ENCODE measurements at regions not wholly inside any gene's neighbourhood (a gene's known extent, or its start where the extent isn't known, plus 50 kb on each side); places are given as distances from the start of the nearest gene placed in this dataset.
"Not testable (repeated sequence)": the region's sequence is repeated elsewhere in the genome, so short reads cannot be mapped to it uniquely, and the experiment has no call there.

DNA sequence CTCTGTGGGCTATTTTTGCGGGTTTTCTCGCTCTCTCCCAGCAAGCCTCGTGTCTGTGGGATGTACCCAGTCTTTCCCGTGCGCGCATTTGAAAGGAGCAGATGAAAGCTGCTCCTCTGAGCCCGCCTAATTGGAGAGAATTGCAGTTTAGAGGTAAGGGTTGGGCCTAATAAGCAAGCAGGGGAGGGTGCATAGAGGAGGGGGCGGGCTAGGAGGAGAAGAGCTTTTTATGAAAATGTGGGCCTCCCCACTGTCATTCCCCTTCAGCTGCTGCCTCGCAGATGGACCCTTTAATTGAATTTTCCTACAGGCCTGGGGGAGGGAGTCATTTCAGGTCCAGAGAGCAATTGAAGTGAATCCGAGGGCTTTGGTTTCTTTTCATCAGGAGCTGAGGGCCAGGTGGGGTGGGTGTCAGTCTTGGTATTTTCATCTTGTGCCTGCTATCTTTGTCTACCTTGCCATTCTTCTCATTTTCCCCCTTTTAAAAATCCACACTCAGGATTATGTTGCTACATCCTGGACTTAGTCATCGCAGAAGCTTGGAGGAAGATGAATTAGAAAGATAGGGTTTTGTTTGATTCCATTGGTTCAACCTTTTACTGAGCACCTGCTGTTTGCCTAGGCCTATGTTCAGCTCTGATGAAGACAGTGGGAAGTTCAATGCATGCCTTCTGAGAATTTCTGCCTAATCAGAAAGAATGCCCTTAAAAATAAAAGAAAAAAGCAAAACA lies 423.4 kb downstream of the CD83 start:
- DNase-seq, result no peak

DNA sequence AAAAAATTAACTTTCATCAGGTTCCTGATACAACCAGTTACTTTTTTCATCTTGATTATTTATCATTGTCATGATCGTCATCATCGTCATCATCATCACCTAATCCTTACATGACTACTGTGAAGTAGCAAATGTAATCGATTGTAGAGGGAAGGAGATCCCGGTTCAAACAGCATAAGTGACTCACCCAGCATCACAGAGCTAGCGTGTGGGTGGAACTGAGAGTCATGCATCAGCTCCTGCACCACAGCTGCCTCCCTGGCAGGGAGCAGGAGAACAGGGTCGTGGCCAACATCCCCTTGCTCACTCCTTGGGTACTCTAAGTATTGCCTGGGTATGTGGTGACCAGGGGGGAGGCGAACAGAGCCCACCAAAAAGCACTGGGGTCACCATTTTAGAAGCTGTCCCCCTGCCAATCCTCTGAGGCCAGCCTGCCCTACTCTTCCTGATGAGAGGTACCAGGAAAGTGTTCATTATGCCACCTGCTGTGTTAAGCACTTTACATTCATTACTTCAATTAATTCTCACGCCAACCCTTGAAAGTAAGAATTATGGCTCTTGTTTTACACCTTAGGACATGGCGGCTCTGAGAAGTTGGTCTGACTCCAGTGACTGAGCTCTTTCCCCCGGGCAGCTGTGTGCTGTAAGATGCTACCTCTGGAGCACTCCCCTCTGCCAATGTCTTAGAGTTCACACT lies 425.2 kb downstream of the CD83 start:
- DNase-seq, result no peak

DNA sequence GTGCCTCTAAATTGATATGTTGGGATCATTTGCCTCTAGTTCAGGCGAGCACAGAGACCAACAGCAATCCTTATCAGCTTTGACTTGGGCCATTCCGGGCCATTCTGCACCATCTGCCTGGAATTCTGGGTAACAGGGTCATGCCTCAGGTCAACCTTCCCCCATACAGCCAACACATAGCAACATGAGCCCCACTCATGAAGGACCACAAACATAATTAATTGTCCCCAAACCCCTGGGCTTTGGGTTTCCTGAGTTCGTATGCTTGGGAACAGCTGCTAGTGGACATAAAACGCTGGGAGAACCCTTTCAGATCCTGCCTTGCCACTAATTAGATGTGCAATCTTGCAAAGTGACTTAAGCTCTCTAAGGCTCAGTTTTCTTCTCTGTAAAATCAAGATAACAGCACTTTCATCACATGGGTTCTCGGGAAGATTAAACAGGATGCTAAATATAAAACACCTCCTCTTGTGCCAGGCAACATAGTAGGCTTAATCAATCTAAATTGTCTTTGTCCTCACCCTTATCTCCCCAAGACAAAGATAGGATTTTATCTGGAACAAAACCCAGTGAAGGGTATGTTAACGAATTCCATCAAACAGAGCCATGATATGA lies 426.5 kb downstream of the CD83 start:
- no peak for DNase-seq

DNA sequence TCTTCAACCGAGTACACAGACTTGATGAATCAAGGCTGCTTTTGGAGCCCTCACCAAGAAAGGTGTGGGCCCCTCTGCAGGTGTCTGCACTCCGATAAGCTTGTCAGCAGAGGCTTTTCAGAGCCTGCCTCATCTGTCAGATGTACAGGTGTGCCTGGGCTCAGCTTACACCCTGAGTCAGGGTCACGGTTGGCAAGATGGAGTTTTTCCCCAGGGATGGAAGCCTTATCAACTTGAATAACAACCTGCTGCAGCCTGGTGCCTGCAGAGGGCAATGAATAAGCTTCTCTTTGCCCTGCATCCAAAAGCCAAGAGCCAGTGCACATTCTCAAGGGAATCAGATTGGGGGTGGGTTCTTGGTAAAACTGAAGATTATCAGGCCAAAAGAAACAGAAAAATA lies 427.1 kb downstream of the CD83 start:
- no peak for DNase-seq

DNA sequence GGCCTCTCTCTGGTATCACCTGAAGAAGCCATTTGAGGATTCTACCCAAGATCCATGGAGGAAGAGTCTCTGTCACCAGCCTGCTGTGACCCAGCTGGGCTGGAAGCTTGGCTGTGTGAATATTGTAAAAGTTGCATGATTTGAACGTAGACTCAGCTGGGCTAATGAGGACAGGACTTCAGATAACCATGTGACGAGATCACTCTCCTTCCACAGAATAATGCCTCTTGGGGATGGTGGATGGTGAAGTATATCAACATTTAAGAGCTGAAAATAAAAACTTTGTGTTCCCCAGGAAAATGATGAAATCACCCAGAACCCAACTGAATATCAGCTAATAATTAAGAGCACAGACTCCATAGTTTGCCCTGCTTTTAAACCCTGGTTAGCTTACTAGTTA lies 427.9 kb downstream of the CD83 start:
- DNase-seq, result no peak

DNA sequence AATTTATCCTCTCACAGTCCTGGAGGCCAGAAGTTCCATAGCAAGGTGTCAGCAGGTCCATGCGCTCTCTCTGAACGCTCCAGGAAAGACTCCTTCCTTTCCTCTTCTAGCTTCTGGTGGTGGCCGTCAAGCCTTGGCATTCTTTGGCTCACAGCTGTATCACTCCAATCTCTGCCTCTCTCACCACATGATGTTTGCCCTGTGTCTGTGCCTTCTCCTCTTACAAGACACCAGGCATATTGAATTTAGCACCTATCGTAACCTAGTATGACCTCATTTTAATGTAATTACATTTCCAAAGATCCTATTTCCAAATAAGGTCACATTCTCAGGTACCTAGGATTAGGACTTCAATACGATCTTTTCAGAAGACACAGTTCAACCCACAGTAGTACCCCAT lies 428.5 kb downstream of the CD83 start:
- DNase-seq, result no peak

DNA sequence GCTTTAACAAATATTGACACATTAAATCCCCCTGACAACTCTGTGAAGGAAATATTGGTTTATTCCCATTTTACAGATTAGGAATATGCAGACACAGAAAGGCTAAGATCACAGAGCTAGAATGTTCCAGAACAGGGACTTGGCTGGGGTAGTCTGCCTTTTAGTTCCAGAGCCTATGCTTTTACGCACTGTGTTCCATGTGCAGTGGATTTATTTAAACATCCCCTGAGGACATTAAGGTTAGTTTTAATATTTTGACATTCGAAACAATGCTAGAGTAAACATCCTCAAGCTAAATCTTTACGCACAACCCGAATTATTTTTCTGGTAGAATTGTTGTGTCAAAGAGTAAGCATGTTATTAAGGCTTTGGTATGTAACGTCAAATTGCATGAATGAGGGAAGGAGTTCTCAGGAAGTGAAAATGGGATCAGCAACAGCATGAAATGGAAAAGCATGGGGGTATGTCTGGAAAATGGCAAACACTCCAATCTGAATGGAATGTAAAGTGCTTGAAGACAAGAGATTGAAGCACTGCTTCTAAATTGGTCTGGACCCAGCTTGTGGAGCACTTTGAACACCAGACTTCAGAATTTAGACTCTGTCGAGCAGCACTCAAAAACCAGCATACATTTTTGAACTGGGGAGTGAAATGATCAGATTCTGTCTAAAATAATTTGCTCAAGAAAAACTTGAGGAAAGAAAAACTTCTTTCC lies 429.9 kb downstream of the CD83 start:
- DNase-seq, result no peak

DNA sequence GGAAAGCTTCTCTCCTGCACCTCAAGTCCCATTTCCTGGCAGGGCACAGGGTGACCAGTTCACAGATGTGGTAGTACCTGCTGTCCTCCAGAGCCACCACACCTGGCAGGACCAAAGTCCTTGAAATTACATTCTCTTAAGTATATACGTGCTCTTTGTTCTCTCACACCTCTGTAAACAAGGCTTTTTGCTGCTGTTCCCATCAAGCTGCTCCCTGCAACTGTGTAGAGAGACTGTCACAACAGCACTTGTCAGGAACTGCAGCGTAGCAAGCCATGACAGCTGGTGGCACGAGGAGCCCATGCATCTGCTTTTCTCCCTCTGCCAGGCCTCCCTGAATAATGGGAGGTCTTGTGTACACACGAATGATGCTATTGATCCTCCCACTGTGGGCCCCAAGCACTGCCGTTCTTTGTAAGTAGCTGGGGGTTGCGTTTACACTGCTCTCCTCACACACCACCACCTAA lies 431.8 kb downstream of the CD83 start:
- no peak for DNase-seq

DNA sequence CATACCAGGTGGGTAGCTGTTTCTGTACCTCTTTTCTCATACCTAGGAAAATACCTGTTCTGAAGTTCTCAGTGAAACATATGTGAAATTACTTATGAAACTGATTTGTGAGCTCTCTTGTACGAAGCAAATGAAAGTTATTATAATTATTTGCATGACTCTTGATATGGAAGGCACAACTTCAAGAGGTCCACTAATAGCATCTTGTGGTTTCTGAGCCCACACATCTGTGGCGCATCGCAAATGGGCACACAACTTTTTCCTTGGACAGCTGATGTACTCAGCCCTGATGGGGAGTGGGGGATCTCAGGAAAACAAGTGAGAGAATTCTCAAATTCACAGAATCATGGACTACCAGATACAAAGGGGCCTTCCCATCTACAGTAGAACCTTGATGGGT lies 432.3 kb downstream of the CD83 start:
- no peak for DNase-seq

DNA sequence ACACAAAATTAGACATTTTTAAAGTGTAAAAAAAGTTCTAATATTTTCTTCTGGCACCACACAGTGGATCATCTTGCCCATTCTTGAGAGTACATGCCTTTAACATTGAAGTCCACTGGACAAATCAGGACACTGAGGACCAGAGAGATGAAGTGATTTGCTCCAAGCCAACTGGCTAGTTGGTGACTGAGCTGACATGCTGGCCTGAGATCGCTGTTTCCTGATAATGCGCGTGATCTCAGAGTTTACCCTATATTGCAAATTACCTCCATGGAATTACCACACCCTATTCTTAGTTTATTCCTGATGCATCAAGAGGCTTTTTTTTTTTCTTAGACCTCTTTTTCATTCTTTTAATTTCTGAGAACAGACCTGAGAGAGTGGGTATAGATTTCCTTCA lies 432.8 kb downstream of the CD83 start:
- no peak for DNase-seq

DNA sequence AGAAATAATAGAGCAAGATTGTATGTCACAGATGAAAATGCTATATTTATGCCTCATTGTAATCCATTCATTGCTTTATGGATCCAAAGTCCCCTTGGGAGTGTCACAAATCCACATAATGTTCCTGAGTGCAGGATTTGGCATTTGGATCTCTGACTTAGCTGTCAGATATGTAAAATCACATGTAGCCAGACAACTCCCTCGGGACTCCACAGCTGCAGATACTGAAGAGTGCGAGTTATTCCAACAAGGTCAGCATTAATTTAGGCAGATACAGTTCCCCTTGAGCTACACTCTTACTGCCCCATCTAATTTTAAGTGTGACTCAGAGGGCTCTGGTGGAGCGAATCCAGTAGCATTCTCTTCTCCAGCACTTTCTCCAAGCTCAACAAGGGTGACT lies 433.2 kb downstream of the CD83 start:
- DNase-seq, result no peak

DNA sequence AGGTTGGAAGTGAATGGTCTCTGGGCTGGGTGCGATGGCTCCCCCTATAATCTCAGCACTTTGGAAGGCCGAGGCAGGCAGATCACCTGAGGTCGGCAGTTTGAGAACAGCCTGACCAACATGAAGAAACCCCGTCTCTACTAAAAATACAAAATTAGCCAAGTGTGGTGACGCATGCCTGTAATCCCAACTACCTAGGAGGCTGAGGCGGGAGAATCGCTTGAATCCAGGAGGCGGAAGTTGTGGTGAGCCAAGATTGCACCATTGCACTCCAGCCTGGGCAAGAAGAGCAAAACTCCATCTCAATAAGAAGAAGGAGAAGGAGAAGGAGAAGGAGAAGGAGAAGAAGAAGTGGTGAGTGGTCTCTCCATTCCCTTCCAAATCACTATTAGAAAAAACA lies 434.0 kb downstream of the CD83 start:
- DNase-seq, result not testable (repeated sequence)

DNA sequence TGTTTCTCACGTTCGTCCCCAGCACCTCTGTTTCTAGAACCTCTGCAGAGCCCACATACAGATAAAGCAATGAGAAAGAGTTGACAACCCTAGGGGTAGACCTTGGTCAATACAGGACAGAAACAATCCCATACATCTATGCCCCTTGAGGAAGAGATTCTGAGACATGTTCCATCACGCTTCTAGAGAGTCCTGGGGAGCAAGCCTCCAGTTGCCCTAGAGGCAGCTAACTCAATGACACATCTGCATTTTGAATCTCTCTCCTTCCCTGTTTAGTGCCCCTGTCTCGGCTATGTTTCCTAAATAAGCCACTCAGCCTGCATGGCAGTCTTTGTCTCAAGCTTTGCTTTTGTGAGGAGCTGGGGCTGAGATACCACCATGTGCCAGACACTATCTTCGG lies 435.3 kb downstream of the CD83 start:
- DNase-seq, result no peak

DNA sequence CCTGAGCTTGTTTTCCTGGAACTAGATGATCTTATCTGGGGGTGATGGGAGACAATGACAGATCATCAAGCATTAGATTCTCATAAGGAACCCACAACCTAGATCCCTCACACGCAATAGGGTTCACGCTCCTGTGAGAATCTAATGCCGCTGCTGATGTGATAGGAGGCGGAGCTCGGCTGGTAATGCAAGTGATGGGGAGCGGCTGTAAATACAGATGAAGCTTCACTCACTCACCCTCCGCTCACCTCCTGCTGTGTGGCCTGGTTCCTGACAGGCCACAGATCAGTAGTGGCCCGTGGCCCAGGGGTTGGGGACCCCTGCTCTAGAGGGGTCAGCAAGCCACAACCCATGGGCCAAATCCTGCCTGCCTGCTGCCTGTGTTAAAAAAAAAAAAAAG lies 435.9 kb downstream of the CD83 start:
- DNase-seq, result no peak

DNA sequence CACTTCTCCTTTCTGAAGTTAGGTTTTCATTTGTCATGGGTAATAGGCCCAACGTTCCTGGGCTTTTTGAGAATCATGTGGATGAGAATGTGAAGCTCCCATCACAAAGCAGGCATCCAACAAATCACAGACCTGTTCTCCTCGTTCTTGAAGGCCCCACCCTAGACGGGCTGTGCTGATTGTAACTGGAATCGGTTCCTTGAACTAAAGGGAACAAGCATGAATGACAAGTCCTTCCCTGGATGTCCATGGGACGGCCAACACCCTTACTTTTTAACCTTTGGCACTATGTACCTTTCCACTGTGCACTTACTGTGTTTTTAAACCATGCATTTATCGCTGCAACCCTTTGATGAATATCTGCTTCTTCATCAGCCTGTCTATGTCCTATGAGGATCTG lies 438.2 kb downstream of the CD83 start:
- DNase-seq, result no peak

DNA sequence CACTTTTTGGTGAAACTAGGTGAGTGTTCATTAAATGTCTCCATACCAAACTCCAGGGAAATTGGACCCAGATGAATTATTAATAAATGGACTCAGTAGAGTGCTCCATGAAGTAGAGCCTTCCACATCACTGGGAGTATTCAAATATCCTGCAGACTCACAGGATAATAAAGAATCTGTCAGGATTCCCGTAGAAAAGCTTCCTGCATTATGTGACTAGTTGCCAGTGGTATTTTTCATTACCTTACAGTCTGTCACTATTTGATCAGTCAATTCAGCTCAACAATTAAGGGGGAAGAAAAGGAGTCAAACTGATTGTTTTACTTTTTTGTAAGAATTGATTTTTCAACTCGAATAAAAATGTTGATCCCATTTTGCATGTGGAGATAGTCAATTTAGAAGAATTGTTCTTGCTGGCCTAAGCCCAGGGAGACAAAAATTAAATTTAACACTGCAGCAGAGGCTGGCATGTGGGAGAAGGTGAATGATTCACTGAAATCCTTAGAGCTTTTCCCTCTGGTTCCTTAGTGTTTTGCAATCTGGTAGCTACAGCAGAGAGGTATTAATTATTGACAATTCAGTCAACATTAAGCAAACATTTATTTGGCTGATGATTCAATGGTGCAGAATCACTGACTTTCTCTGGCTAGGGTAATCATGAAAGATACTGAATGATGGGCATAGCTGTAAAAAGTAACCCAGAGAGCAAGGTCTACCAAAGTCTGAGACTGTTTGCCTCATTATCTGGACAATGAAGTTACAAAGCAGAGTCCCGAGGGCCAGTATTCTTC lies 442.4 kb downstream of the CD83 start:
- no peak for DNase-seq

DNA sequence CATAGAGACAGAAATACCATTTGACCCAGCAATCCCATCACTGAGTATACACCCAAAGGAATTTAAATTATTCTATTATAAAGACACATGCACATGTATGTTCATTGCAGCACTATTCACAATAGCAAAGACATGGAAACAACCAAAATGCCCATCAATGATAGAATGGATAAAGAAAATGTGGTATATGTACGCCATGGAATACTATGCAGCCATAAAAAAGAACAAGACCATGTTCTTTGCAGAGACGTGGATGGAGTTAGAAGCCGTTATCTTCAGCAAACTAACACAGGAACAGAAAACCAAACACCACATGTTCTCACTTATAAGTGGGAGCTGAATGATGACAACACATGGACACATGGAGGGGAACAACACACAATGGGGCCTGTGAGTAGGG lies 444.0 kb downstream of the CD83 start:
- DNase-seq, result not testable (repeated sequence)

DNA sequence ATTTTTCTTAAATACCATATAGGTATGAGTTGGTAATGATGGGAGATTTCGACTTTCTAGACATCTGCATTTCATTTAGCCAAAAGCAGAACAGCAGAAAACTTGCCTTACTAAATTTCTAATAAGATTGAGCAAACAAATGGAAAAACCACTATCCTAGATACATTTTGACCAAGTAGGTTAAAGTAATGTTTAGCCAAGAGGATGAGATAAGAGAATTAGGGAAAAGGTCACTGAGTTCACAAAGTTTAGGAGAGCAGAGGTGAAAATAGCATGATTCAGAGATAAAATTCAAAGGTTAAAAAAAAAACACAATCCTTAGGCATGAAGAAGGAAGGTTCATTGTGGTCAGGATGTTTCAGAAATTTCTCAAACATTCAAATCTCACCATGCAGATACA lies 450.3 kb downstream of the CD83 start:
- no peak for DNase-seq

DNA sequence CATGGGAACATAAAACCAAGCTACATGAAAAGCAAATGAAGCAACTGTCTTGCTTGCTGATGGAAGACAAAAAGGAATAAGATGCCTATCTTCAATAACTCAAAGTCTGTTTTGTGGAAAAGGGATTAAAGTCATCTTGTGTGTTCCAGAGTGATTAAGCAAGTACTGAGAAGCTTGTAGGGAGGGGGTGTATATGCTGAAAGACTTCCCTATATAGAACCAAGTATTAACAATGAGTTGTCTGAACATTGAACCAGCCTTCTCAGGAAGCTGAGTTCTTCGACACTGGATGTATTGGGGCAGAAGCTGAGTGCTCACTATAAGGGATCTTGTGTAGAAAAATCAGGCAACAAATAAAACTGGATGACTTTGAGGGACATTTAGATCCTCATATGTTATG lies 451.8 kb downstream of the CD83 start:
- DNase-seq, result no peak

DNA sequence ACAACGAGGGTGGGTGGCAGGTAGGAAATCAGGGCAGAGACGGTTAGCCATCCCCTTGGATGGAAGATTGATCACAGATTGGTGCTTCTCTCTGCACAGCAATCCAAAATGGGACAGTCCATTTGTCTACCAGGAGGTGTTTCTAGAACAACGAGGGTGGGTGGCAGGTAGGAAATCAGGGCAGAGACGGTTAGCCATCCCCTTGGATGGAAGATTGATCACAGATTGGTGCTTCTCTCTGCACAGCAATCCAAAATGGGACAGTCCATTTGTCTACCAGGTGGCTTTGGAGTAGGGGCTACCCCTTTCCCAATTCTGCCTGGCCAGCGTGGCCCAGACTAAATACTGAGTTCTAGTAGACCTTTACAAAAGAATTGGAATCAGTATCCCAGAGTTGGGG lies 452.3 kb downstream of the CD83 start:
- DNase-seq, result not testable (repeated sequence)

DNA sequence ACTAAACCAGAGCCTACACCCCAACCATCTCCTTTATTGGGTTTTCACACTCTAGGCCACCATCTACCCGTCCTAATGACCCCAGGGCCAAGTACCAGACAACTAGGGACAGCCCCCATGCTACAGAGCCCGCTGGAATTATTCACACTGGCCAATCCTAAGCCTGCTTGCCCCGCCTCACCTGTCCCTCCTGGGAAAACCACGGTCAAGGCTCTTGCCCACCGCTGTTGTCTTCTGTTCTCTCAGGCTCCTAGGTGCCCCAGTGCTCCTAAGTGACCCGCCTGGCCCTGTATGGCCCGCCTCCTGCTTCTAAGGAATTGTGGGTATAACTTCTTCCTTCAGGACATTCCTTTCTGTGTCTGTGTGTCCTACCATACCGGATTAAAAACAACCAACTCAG lies 453.4 kb downstream of the CD83 start:
- DNase-seq, result no peak

DNA sequence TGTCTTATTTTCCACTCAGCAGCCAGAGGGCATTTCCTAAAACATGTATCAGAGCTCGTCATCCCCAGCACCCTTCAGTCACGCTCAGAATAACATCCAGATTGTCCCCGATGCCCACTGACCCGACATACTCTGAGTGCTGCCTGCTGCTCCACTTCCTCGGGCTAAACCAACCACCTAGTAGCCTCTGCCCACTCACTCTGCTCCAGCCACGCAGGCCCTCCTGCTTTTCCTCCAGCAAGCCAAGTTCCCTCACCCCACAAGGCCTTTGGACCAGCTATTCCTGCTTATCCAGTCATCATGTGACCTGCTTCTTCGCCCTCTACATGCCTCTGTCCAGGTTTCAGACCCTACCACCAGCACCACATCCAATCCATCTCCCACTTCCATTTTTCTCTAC lies 454.2 kb downstream of the CD83 start:
- no peak for DNase-seq

DNA sequence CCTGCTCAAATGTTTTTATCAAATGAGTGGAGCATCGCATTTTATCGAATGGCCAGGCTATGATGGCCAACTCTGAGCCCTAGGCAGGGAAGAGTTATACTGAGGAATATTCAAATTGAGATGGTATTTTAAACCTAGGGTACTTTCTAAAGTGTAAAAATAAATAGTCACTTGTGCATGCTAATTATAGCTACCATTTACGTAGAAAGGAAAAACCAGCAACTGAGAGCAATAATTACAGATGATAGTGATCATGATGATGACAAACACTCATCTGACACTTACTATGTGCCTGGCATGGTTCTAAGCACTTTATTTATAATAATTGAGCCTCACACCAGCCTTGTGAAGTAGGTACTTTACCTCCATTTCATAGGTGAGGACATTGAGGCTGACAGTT lies 455.7 kb downstream of the CD83 start:
- no peak for DNase-seq
